ENCODE measurements at regions not wholly inside any gene's neighbourhood (a gene's known extent, or its start where the extent isn't known, plus 50 kb on each side); places are given as distances from the start of the nearest gene placed in this dataset.

DNA sequence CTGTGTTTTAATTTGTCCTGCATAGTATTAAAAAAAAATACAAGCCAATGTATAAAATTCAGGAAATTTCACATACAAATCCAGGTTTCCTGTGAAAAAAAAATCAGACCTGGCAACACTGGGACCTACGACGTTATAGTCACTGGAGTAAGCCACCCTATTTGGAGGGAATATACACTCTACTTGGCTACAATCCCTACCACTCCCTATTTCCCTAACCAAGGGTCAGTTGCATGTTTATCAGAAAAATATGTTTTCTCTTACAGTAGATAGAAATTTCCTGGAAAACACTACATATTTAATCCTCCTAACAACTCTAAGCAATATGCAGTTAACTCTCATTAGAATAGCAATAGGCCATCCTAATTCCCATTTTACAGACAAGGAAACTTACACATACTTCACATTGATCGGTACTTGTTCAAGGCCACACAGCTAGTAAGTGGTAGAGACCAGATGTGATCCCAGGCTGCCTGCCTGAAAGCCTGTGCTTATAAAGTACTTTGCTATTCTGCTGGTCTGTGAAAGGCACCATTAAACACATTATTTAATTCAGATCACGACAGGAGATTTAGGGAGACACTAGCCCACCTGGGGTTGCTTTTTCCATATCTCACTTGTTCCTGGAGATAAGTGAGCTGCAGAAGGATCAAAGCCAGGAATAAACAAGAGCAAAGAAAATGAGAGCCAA is 70.8 kb downstream of the MFAP3 start:
- TF ChIP-seq, protein P1, sequence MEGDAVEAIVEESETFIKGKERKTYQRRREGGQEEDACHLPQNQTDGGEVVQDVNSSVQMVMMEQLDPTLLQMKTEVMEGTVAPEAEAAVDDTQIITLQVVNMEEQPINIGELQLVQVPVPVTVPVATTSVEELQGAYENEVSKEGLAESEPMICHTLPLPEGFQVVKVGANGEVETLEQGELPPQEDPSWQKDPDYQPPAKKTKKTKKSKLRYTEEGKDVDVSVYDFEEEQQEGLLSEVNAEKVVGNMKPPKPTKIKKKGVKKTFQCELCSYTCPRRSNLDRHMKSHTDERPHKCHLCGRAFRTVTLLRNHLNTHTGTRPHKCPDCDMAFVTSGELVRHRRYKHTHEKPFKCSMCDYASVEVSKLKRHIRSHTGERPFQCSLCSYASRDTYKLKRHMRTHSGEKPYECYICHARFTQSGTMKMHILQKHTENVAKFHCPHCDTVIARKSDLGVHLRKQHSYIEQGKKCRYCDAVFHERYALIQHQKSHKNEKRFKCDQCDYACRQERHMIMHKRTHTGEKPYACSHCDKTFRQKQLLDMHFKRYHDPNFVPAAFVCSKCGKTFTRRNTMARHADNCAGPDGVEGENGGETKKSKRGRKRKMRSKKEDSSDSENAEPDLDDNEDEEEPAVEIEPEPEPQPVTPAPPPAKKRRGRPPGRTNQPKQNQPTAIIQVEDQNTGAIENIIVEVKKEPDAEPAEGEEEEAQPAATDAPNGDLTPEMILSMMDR (IDR thresholded peaks at IDR 0.05): no peak
- TF ChIP-seq EZH2 (IDR thresholded peaks at IDR 0.05; ENCODE audit: borderline replicate concordance, insufficient read depth, low read depth, low read length, poor library complexity, severe bottlenecking): no peak

Measured in B cell (primary cell).